HG03378 (cell line): ENCODE measurements at regions not wholly inside any gene's neighbourhood (a gene's known extent, or its start where the extent isn't known, plus 50 kb on each side); places are given as distances from the start of the nearest gene placed in this dataset.
"Not testable (repeated sequence)": the region's sequence is repeated elsewhere in the genome, so short reads cannot be mapped to it uniquely, and the experiment has no call there.

ENCODE experiments used
- ATAC-seq: cut with Tn5 transposase; IDR thresholded peaks from one replicate; pipeline ENCODE4 v1.9.1; 2021; ENCODE audit warnings: mild to moderate bottlenecking, moderate library complexity; ENCODE audit not compliant: unreplicated experiment

GRCh38 chr1:229139331-229140118 is 131.4 kb upstream of the RAB4A start:
- no peak for ATAC-seq

DNA sequence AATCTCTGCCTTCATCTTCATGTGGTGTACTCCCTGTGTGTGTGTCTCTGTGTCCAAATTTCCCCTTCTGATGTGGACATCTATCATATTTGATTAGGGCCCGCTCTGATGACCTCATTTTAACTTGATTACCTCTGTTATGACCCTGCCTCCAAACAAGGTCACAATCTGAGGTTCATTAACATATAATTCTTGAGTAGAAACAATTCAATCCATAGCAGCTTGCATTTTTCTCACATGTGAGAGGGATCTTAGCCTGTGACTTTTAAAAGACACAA is 130.9 kb upstream of the RAB4A start:
- no peak for ATAC-seq

GRCh38 chr1:229141271-229141670 is 129.6 kb upstream of the RAB4A start:
- ATAC-seq, result no peak

DNA sequence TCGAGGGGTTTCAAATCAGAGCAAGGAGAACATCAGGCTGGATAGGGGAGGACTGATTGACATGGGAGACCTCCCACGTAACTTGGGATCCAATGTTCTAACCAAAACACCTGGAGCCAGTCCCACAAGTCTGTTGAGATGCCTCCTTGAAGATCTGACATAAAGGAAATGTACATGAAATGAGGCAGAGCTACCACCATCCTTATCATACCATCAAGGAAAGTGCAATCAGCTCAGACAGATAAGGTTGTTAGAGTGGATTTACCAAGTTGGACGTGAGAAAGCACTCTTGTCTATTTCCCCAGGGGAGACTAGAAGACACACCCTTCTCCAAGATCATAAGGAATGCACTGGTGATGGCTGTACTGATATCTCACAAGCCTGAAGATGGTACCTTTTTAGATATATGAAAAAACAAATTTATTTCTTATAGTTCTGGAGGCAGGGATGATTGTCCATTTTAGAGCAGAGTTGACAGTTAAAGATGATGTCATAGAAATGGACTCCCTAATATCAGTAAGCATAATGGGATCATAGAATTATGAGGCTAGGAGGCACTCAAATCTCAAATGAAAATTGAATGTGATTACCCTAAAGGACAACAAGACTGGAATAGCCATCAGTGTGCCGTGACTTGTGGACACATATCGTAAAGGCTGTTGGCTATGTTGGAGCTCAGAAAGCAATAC is 129.1 kb upstream of the RAB4A start:
- ATAC-seq, result no peak

- ATAC-seq, result no peak
These were observed 128.4 kb upstream of the RAB4A start for GRCh38 chr1:229142471-229142870.

DNA sequence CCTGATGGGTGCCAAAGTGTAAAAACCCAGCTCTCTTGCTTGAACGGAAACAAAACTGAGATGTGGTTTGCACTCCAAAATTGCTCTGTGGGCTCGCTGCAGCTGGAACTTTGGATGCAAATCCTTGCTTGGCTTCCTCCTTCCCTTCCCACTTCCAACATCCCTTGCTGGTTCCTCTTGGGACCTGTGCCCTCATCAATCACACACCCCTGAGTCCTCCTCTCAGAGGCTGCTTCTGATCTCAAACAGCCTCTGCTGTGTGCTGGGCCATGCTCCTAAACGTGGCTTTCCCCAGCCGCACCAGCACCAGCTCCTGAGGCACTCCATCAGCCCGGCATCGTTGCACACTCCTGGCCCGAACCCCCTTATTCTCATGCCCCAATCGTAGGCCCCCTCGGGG is 124.3 kb upstream of the RAB4A start:
- no peak for ATAC-seq

- ATAC-seq, result no peak
These were observed 123.8 kb upstream of the RAB4A start for GRCh38 chr1:229147072-229147471.

- no peak for ATAC-seq
These were observed 122.8 kb upstream of the RAB4A start for GRCh38 chr1:229148041-229148671.

DNA sequence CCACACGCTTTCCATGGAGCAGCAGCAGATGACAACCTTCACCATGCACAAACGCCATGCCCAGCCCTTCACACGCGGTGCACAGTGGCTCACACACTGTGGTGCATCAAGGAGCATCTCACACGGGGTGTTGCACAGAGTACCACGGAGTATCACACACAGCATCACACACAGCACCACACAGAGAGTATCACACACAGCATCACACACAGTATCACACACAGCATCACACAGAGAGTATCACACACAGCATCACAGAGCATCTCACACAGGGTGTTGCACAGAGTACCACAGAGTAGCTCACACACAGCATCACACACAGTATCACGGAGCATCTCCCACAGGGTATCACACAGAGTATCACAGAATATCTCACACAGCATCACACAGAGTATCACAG is 122.2 kb upstream of the RAB4A start:
- ATAC-seq, result no peak

DNA sequence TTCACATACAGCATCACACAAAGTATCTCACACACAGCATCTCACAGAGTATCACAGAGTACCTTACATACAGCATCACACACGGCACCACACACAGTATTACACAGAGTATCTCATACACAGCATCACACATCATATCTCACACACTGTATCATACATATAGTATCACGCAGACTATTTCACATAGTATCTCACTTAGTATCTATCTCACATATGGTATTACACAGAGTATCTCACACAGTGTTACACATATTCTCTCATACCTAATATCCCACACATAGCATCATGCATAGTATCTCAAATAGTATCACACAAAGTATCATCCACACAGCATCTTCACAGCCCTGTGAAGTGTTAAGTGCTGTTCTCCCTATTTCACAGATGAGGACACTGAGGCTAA is 121.5 kb upstream of the RAB4A start:
- ATAC-seq, result no peak

DNA sequence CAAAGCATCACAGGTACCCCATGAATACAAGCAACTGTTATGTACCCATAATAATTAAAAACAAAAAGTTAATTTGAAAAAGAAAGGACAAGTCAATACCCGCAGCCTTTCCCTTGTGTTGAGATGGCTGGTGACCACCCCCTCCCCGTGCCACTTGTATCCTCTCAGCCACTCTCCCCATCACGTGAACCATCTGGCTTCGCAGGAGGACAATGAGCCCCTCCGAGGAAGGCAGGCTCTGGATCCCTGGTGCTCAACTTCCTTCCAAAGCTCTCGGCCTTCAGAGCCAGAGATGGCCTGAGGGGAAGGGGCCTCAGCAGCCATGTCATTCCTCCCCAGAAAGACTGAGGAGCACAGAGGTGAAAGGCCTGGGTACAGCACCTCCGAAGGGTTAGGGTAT is 120.4 kb upstream of the RAB4A start:
- ATAC-seq, result no peak

DNA sequence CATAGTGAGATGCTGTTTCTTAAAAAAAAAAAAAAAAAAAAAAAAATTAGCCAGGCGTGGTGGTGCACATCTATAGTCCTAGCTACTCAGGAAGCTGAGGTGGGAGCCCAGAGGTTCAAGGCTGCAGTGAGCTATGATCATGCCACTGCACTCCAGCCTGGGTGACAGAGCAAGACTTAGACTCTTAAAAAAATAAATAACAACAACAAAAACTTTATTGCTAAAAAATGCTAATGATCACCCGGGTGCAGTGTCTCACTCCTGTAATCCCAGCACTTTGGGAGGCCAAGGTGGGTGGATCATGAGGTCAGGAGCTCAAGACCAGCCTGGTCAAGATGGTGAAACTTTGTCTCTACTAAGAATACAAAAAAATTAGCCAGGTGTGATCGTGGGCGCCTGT is 119.5 kb upstream of the RAB4A start:
- not testable (repeated sequence) for ATAC-seq

GRCh38 chr1:229152311-229152710 is 118.6 kb upstream of the RAB4A start:
- no peak for ATAC-seq

DNA sequence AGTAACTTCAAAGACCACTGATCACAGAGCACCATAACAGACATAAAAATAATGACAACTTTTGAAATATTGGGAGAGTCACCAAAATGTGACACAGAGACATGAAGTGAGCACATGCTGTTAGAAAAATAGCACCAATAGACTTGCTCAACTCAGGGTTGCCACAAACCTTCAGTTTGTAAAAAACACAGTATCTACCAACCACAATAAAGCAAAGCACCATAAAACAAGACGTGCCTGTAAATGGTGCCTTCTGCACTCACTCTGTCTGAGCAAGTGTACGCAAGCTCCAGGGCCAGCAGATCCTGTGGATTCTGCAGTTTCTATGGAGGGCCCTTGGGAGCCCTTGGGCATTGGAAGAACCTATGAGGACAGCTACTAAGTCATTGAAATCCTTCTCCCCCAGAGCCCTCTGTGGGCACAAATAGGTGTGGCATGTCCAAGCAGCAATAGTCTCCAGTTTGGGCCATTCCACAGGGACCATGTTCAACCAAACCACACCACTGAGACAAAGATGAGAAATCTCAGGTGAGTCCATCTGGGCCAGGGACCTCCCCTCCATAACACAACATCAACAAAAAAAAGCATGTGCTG is 116.9 kb upstream of the RAB4A start:
- no peak for ATAC-seq

DNA sequence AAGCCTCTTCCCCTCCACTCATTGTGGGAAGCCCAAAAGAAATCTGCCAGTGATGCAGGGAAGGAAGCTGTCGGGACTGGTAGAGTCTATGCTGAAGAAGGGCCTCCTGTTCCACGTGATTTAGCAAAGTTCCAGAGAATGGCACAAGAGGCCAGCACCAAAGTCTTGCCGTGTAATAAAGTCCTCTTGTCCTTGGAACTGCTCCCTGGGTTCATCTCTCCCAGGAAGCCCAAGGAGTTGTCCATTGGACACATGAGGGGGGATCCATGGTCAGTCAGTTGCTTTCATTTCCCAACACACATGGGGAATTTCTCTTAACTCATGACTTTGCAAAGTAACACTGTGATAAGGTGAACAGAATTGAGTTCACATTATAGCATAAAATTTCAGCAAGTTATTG is 116.1 kb upstream of the RAB4A start:
- ATAC-seq, result no peak

GRCh38 chr1:229155472-229155871 is 115.4 kb upstream of the RAB4A start:
- ATAC-seq, result no peak

- no peak for ATAC-seq
These were observed 114.0 kb upstream of the RAB4A start for GRCh38 chr1:229156872-229157271.

GRCh38 chr1:229157480-229157879 is 113.4 kb upstream of the RAB4A start:
- ATAC-seq, result no peak

- ATAC-seq, result no peak
These were observed 112.5 kb upstream of the RAB4A start for GRCh38 chr1:229158341-229158921.

- ATAC-seq, result no peak
These were observed 112.0 kb upstream of the RAB4A start for GRCh38 chr1:229158927-229159326.

- no peak for ATAC-seq
These were observed 111.0 kb upstream of the RAB4A start for GRCh38 chr1:229159668-229160544.
